Body of pancreas (tissue), 4 donors: ENCODE measurements at regions not wholly inside any gene's neighbourhood (a gene's known extent, or its start where the extent isn't known, plus 50 kb on each side); places are given as distances from the start of the nearest gene placed in this dataset.

Experiments used
- POLR2A ChIP-seq, 3 donors: fragments of 450-650 bp; IDR thresholded peaks; one replicate each; pipeline ENCODE4 v1.6.1; 2016; ENCODE audit warnings: antibody characterized with exemption in 3 of 3, mild to moderate bottlenecking in 2 of 3
- TF ChIP-seq, protein P1 (sequence below), 7 experiments: fragments of 450-650 bp in 4 of 7; fragments of 200-600 bp in 3 of 7; sonication (generic) in 3 of 7; IDR thresholded peaks; one replicate each; pipeline ENCODE4 v1.5.1; 2016 to 2019; ENCODE audit warnings: antibody characterized with exemption in 7 of 7

- TF ChIP-seq, protein P1, sequence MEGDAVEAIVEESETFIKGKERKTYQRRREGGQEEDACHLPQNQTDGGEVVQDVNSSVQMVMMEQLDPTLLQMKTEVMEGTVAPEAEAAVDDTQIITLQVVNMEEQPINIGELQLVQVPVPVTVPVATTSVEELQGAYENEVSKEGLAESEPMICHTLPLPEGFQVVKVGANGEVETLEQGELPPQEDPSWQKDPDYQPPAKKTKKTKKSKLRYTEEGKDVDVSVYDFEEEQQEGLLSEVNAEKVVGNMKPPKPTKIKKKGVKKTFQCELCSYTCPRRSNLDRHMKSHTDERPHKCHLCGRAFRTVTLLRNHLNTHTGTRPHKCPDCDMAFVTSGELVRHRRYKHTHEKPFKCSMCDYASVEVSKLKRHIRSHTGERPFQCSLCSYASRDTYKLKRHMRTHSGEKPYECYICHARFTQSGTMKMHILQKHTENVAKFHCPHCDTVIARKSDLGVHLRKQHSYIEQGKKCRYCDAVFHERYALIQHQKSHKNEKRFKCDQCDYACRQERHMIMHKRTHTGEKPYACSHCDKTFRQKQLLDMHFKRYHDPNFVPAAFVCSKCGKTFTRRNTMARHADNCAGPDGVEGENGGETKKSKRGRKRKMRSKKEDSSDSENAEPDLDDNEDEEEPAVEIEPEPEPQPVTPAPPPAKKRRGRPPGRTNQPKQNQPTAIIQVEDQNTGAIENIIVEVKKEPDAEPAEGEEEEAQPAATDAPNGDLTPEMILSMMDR (IDR thresholded peaks at IDR 0.05): no peak
- no peak for TF ChIP-seq POLR2A (IDR thresholded peaks at IDR 0.05)
Measured at GRCh38 chr10:42111076-42111475, 527.3 kb downstream of the ZNF33B start.
